PC-3 (cell line): ENCODE measurements at regions not wholly inside any gene's neighbourhood (a gene's known extent, or its start where the extent isn't known, plus 50 kb on each side); places are given as distances from the start of the nearest gene placed in this dataset.

Source experiments
- CTCF ChIP-seq: fragments of 300-600 bp; sonication (generic); conservative IDR thresholded peaks from 2 replicates; pipeline ENCODE4 v1.5.1; 2017; ENCODE audit warnings: antibody characterized with exemption, low read depth, mild to moderate bottlenecking, low read length
- EZH2 ChIP-seq: fragments of 300-600 bp; sonication (generic); IDR thresholded peaks from one replicate; pipeline ENCODE4 v1.6.1; 2017; ENCODE audit warnings: antibody characterized with exemption, mild to moderate bottlenecking, low read length; ENCODE audit not compliant: unreplicated experiment
- EZH2phosphoT487 ChIP-seq: fragments of 300-600 bp; sonication (generic); IDR thresholded peaks from 2 replicates; pipeline ENCODE4 v1.6.1; 2018; ENCODE audit warnings: mild to moderate bottlenecking, antibody characterized with exemption, low read length, borderline replicate concordance

- TF ChIP-seq CTCF (no peak), EZH2 (no peak), EZH2phosphoT487 (no peak)
Observed at GRCh38 chr2:238552226-238552625, 125.5 kb downstream of the ASB1 start.
